Stimulated activated CD4-positive, alpha-beta T cell treated with anti-CD3 and anti-CD28 coated beads, Interleukin-2, amount 100 ng/mL, for 4 hours (primary cell): ENCODE measurements at regions not wholly inside any gene's neighbourhood (a gene's known extent, or its start where the extent isn't known, plus 50 kb on each side); places are given as distances from the start of the nearest gene placed in this dataset.

Source experiments
- DNase-seq: peaks from one replicate; pipeline ENCODE4 v3.0.0-alpha.2; 2020; ENCODE audit warnings: low read depth

DNA sequence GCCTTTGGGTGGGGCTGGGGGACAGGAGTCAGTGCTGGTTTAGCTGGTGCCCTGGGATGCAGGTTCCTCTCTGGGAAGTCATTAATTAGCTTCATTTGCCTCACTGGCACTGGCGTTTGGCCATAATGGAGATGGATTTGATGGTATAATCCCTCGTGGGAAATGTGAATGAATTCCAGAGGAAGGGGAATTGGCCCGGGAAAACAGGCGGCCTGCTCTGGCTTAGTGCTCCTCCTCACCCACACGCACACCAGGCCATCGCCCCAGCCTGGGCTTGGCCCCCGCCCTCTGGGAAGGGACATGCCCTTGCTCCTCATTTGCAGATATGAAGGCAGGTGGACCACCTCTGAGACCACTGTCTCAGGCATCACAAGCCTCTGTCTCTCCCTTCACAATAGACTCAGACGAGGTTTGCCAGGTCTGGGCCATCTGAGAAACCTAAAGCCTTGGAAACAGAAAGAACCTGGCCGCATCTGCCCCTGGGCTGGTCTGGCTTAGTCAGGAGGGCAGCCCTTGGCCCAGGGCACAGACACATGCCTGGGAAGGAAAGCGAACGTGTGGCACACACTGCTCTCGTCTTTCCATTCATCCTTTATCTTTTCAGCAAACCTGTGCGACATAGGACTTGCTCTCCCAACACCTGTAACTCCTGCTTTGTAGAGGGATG lies 199.2 kb upstream of the CDH4 start:
- no peak for DNase-seq

GRCh38 chr20:61053487-61053886 lies 198.6 kb upstream of the CDH4 start:
- no peak for DNase-seq

DNA sequence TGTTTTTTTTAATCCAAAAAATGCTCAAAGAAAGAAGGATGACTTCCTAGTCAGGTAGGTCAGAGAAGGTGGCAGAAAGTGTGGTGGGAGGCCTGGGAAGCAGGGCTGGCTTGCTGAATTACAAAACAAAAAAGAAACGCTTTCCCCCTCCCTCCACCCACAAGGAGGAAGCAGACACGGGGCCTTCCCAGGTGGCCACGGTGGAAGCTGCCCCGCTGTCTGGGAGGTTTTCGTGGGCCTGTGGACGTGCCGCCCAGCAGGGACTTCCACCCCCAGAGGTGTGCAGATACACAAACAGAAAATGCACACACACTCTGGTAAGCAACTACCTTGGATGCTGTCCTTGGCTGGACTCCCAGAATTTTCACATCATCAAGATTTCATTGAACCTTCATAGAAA lies 198.2 kb upstream of the CDH4 start:
- DNase-seq, result no peak

GRCh38 chr20:61054411-61054810 lies 197.7 kb upstream of the CDH4 start:
- DNase-seq, result no peak

- no peak for DNase-seq
Measured at GRCh38 chr20:61055180-61056010, 196.7 kb upstream of the CDH4 start.

DNA sequence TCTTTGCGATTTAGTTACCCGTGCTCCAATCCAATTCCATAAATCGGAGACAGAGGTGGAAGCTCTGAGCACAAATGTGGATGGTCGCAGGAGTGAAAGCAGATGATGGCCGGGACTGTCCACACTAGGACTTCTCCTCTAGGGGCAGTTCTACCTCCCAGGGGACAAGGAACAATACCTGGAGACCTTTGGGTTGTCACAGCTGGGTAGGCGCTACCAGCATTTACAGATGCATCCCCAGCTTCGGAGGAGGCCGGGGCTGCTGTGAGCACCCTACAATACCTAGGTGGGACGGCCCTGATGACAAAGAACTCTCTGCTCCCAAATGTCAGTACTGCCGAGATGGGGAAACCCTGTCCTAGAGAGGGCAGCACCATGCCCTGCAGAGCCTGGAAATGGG lies 195.9 kb upstream of the CDH4 start:
- DNase-seq, result no peak

DNA sequence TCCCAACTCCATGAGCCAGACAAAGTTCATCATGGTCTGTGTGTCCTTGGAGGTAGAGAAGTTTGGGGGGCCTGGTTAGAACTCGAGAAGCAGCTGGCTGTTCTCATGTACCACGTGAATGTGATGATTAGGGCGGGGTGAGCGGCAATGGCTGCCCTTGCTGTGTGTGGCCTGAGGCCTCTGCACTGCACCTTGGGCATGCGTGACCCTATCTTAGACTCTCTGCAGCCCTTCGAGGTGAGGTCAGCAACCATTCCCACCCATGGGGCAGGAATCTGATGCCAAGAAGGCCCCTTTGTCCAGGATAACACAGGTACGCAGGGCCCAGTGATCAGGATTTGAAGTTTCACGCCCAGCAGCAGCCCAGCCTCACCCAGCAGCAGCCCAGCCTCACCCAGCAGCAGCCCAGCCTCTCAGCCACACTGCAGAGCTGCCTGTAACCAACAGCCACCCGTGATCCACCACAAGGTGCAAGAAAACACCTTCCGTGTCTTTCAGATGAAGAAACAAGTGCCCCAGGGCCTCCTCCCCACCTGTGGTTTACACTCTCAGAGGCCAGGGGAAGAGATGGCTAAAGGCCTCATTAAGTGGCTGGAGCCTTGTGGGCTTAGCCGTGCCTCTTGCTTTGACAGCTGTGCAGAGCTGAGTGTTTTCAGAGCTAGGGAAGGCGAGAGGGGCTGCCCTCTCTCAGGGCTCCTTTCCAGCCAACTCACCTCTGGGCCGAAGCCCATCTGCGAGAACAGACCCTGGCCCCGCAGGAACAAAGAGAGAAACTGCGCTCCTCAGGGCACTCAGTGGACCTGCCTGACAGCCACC lies 195.2 kb upstream of the CDH4 start:
- no peak for DNase-seq

DNA sequence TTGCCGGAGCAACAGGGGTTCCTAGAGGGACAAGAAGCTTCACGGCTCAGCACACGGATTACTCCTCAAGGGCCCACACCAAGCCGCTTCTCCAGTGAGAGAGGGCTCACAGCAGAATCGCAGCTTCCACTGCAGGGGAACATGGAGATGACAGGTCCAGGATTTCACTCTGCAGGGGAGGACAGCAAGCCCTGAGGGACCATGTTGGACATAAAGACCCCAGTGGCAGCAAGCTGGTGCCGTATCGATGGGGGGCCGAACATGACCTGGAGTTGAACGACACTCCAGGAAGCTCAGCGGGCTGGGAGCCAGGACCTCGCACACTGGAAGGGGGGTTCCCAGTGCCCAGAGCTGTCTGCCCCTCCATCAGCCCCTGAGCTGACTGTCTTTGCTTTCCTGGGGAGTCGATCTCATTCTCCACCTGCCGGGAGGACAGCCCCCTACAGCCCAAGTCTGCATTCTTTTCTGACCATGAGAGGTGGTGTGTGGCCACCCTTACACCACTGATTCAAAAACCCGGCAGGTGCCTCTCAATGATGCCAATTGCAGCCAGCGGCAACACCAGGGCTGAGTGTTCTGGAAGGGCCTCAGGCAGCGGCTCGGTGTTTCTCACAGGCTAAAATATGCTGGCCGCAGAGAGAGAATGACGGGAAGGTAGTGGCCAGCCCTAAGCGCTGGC lies 194.5 kb upstream of the CDH4 start:
- DNase-seq, result no peak

DNA sequence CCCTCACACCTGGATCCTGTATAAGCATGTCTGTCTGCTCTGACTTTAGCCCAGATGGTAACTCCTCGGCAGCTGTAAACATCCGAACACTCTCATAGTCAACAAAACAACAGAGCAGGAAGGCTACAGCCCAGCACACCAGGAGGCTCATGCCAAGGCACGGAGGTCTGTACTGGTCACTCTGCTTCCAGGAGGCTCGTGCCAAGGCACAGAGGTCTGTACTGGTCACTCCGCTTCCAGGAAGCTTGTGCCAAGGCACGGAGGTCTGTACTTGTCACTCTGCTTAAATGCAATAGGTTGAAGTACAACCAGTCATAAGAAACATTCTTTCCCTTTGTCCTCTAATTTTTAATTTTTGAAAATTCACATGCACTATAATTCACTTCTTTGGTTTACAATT lies 190.1 kb upstream of the CDH4 start:
- no peak for DNase-seq

- DNase-seq, result no peak
Measured at GRCh38 chr20:61065853-61066252, 186.2 kb upstream of the CDH4 start.

DNA sequence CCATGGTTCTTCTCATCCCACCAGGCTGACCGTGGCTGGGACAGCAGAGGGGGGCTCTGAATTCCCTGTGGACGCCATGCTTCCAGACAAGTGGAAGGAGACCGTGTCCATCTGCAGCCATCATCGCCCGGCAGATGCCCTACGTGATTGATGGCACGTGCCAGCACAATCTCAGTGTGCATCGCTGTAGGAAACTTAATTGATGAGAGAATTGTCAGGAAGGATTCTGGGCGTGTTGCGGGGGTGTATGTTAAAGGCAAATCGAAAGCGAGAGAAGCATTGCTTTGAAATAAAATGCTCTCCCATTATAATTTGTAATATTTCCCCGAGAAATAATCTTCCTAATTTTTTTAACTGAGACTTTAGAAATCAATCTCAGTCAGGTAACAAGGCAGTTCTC lies 185.5 kb upstream of the CDH4 start:
- DNase-seq, result no peak

DNA sequence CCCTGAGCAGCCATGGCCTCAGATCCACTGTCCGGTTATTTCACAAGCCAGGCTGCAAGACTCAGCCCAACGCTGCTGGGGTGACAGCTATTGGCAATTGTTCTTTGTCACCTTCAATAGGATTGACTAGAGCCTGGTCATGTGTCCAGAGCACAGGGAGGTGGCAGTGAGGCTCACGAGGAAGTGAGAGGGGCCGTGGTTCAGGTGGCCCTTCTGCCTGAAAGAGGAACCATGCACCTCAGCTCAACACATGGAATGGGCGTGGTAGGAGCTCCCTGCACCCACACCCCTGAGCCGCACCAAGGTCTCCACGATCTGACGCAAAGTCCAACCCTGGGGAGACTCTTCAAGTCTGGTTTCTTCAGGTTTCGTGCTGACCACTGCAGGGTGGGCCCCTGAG lies 184.8 kb upstream of the CDH4 start:
- DNase-seq, result no peak

GRCh38 chr20:61072398-61072797 lies 179.7 kb upstream of the CDH4 start:
- no peak for DNase-seq

- DNase-seq, result no peak
Measured at GRCh38 chr20:61073376-61073775, 178.7 kb upstream of the CDH4 start.

DNA sequence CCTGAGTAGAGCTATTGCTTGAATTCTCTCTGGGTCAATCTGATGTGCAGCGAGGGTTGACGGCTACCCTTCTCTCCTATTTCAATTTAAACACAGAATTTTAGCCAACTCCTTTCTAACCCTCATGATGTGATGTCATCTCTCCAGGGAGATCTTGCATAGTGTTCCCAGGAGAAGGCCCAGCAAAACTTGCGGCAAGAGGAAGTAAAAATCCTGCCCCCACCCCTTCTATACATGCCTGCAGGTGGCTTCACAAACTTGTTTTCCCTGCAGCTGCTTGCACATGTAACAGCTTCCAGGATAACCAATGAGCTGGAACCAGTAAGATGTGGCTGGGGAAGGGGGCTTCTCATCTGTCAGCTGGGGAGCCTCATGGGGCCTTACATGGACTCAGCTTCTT lies 169.3 kb upstream of the CDH4 start:
- DNase-seq, result no peak

GRCh38 chr20:61083431-61083830 lies 168.6 kb upstream of the CDH4 start:
- no peak for DNase-seq

GRCh38 chr20:61086031-61086430 lies 166.0 kb upstream of the CDH4 start:
- no peak for DNase-seq

GRCh38 chr20:61090541-61090940 lies 161.5 kb upstream of the CDH4 start:
- DNase-seq, result no peak

- no peak for DNase-seq
Measured at GRCh38 chr20:61092251-61092650, 159.8 kb upstream of the CDH4 start.

GRCh38 chr20:61094581-61094980 lies 157.5 kb upstream of the CDH4 start:
- DNase-seq, result no peak

DNA sequence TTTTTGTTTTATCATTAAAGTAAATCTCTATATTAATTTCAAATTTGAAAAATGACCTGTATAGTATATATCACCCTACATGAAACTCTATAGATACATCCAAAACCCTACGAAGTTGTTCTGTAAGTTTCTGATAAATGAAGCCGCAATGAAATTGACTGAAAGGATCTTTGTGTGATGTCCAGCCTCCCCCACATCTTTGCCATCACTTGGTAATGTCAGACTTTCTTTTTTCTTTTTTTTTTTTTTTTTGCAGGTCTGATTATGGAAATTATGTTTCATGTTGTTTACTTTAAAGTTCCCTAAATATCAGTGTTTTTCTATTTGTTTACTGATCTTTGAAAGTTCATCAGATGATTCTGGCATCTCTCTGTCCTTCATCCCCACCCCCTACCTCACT lies 155.6 kb upstream of the CDH4 start:
- DNase-seq, result no peak

DNA sequence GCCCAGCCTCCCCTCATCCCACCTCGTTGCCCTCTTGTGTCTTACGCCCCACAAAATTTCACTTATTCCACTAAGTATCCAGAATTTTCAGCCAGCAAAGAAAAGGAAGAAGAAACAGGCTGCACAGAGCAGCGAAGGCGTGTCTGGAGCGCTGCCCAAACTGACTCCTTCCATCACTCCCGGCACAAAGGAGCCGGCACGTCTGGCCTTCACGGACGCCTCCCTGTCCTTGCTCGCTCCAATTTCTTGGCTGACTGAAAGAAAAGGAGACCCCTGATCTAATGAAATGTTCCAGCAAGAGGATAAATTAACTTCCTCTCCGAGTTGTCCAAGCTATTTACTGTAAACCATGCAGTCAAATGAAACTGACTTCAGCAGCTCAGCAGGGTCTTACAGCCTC lies 152.3 kb upstream of the CDH4 start:
- no peak for DNase-seq
